Heart right ventricle (tissue), 16 donors: ENCODE measurements at regions not wholly inside any gene's neighbourhood (a gene's known extent, or its start where the extent isn't known, plus 50 kb on each side); places are given as distances from the start of the nearest gene placed in this dataset.

Source experiments
- ATAC-seq, 8 donors: fragments of 200-7000 bp; cut with Tn5 transposase; one replicate each; pipeline ENCODE4 v1.9.1; 2020; ENCODE audit warnings: mild to moderate bottlenecking in 8 of 8, moderate library complexity in 8 of 8, moderate number of reproducible peaks in 1 of 8
- DNase-seq, 2 donors: peaks; one replicate each; pipeline ENCODE4 v3.0.0-alpha.2; 2020
- H3K27ac ChIP-seq, 10 donors: fragments of 200-600 bp; sonication (generic) in 2 of 10; one replicate each; pipeline versions ENCODE4 v1.5.0 to v1.8.0; 2020 to 2022; ENCODE audit warnings: mild to moderate bottlenecking in 3 of 10
- H3K27me3 ChIP-seq, 7 donors: fragments of 200-600 bp; one replicate each; pipeline ENCODE4 v1.8.0; 2021 to 2022; ENCODE audit warnings: mild to moderate bottlenecking in 2 of 7
- H3K36me3 ChIP-seq, 9 donors: fragments of 200-600 bp; sonication (generic) in 1 of 9; one replicate each; pipeline versions ENCODE4 v1.5.0 to v1.8.0; 2020 to 2022; ENCODE audit warnings: mild to moderate bottlenecking in 2 of 9
- H3K4me1 ChIP-seq, 9 donors: fragments of 200-600 bp; sonication (generic) in 1 of 9; one replicate each; pipeline versions ENCODE4 v1.5.0 to v1.8.0; 2020 to 2022; ENCODE audit warnings: mild to moderate bottlenecking in 4 of 9
- H3K4me3 ChIP-seq, 10 donors: fragments of 200-600 bp; sonication (generic) in 2 of 10; one replicate each; pipeline versions ENCODE4 v1.5.0 to v1.8.0; 2020 to 2022; ENCODE audit warnings: mild to moderate bottlenecking in 7 of 10, moderate library complexity in 2 of 10
- H3K9me3 ChIP-seq, 11 donors: fragments of 200-600 bp in 10 of 11; sonication (generic) in 2 of 11; one replicate each; pipeline versions ENCODE4 v1.5.0 to v1.8.0; 2013 to 2022; ENCODE audit warnings: mild to moderate bottlenecking in 2 of 11, control low read depth in 1 of 11, moderate library complexity in 1 of 11
- CTCF ChIP-seq, 9 donors: fragments of 200-600 bp; sonication (generic) in 2 of 9; IDR thresholded peaks; one replicate each; pipeline versions ENCODE4 v1.5.0 to v1.8.0; 2021 to 2022; ENCODE audit warnings: antibody characterized with exemption in 9 of 9, mild to moderate bottlenecking in 5 of 9, moderate library complexity in 1 of 9
- WGBS, 2 donors: extraction: QIAGEN DNeasy Blood & Tissue Kit; methylation state at CpG; one replicate each; pipeline ENCODE4 v1.1.7; 2013; ENCODE audit warnings: inconsistent platforms in 1 of 2; 5-methylcytosine and 5-hydroxymethylcytosine counted together
- intact Hi-C, 10 donors: fragments of 100-400 bp; cut with DNase I; formaldehyde crosslinking; loops; one replicate each; pipeline versions ENCODE4 v1.11.1 to v1.14.2; 2022
- donor health status: Arrhythmogenic right ventricular cardiomyopathy.
- donor health status: ischemic (EF 13 %, LVEDD 7.1; RV severe dilation, severe dysfunction).
- donor health status: healthy with polysubstance abuse.
- donor health status: DM: no; HTN: yes; CAD: no.
- donor health status: DM: no; HTN: no; CAD: no.
- donor health status: ischemic (EF 25% LVEDD 6.9; RV normal size, moderate dysfunction).
- donor health status: ischemic (EF 25% LVEDD 5.7; RV mildly dilated, moderate dysfunction).
- donor health status: healthy.
- donor health status: DM: yes; HTN: yes; CAD: no.
- donor health status: Ischemic cardiomyopathy.
- donor health status: ischemic (EF 35%, LVEDD 5.7; RV mildly dilated, moderate dysfunction).
- donor health status: nonischemic (EF 11% LVEDD 7.7; RV severe dilation, severe dysfunction).
- donor health status: DM: yes; HTN: yes; CAD: no.
- donor health status: PGD.
- donor health status: ischemic (EF 29% LVEDD 5.4; RV normal size, mild dysfunction).
- donor health status: nonischemic (EF 23%, LVEDD 6.1; RV moderate dilation, normal function).

- intact Hi-C loops = no loop called here
- no peaks in the 10 kb centered on the region for H3K4me1 ChIP-seq
- no peak overlapping the region for H3K27ac ChIP-seq
- WGBS, 2 donors = 62 to 70% methylated on average over 5 of the region's 5 CpGs
- no peaks in the 10 kb centered on the region for H3K9me3 ChIP-seq
- H3K36me3 ChIP-seq = no peaks in the 10 kb centered on the region
- H3K27me3 ChIP-seq = peaks cover 0 to 60% (median 40%) of the 10 kb centered on the region in 7 donors
- H3K4me3 ChIP-seq = no peak overlapping the region
- TF ChIP-seq CTCF (IDR thresholded peaks at IDR 0.05) = no peak
- no peak for DNase-seq
- ATAC-seq = no peak
These were observed 299.8 kb downstream of the LRFN2 start for GRCh38 chr6:40287296-40287850.

- no peak for TF ChIP-seq CTCF (IDR thresholded peaks at IDR 0.05)
- H3K4me3 ChIP-seq = no peak overlapping the region
- H3K27me3 ChIP-seq = peaks cover 0 to 58% (median 40%) of the 10 kb centered on the region in 7 donors
- no peaks in the 10 kb centered on the region for H3K9me3 ChIP-seq
- no peak for DNase-seq
- 51 to 52% methylated on average over 3 of the region's 3 CpGs for WGBS, 2 donors
- intact Hi-C loops = no loop called here
- H3K27ac ChIP-seq = no peak overlapping the region
- no peak for ATAC-seq
- H3K36me3 ChIP-seq = no peaks in the 10 kb centered on the region
- no peaks in the 10 kb centered on the region for H3K4me1 ChIP-seq
These were observed 300.4 kb downstream of the LRFN2 start for GRCh38 chr6:40286721-40287120.

- intact Hi-C loops = no loop called here
These were observed 301.2 kb downstream of the LRFN2 start for GRCh38 chr6:40285996-40286395.

GRCh38 chr6:40285535-40285934 lies 301.6 kb downstream of the LRFN2 start:
- no peak for TF ChIP-seq CTCF (IDR thresholded peaks at IDR 0.05)
- no peak for DNase-seq
- H3K27me3 ChIP-seq = peaks cover 0 to 50% (median 33%) of the 10 kb centered on the region in 7 donors
- intact Hi-C loops = no loop called here
- no peak overlapping the region for H3K4me3 ChIP-seq
- no peaks in the 10 kb centered on the region for H3K9me3 ChIP-seq
- WGBS, 2 donors = 48 to 49% methylated on average over 3 of the region's 3 CpGs
- no peak for ATAC-seq
- no peaks in the 10 kb centered on the region for H3K36me3 ChIP-seq
- H3K27ac ChIP-seq = no peak overlapping the region
- no peaks in the 10 kb centered on the region for H3K4me1 ChIP-seq

More at GRCh38 chr6:40285996-40286395, 301.2 kb downstream of the LRFN2 start:
- 15 to 17% methylated on average over 10 of the region's 10 CpGs for WGBS, 2 donors
- H3K4me1 ChIP-seq = no peaks in the 10 kb centered on the region
- H3K36me3 ChIP-seq = no peaks in the 10 kb centered on the region
- no peaks in the 10 kb centered on the region for H3K9me3 ChIP-seq
- no peak for ATAC-seq
- H3K27ac ChIP-seq = no peak overlapping the region
- no peak overlapping the region for H3K4me3 ChIP-seq
- no peak for TF ChIP-seq CTCF (IDR thresholded peaks at IDR 0.05)
- peaks cover 0 to 52% (median 37%) of the 10 kb centered on the region in 7 donors for H3K27me3 ChIP-seq
- DNase-seq = no peak
